SW480 (cell line): ENCODE measurements at regions not wholly inside any gene's neighbourhood (a gene's known extent, or its start where the extent isn't known, plus 50 kb on each side); places are given as distances from the start of the nearest gene placed in this dataset.

ENCODE experiments used
- DNase-seq: peaks from one replicate; pipeline ENCODE4 v3.0.0-alpha.2; 2016; ENCODE audit warnings: low spot score

DNA sequence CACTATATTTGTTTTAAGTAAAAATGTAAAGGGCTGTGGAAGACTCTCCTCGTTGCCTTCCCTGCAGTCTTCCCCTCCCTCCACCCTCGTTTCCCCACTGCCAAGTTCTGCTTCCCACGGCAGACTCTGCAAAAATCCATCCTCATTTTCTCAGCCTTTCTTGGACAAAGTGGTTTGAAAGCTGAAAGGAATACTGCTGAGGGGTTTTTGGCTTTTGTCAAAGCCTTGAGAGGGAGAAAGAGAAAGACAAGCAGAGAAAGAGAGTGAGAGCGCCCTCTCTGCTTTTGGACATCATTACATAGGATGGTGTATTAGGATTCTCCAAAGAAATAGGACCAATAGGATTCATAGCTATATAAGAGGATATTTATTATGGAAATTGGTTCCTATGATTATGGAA, 455.9 kb upstream of the SOX11 start:
- DNase-seq: no peak

DNA sequence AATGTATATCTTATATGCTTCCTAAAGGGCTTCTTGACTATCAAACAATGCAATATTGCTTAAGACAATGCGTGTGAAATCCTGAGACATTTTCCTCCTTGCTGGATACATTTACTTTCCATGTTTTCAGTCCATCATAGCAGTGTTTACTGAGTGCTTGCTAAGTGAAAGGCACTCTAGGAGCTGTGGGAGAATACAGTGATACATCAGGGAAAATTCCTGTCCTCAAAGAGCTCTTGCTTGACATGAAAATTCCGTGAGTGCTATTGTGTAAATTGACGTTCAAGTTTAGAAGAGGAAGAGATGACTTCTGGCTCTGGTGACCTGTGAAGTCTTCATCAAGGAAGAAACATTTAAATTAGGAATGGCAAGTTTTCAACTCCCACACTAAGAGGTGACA, 449.4 kb upstream of the SOX11 start:
- no peak for DNase-seq

DNA sequence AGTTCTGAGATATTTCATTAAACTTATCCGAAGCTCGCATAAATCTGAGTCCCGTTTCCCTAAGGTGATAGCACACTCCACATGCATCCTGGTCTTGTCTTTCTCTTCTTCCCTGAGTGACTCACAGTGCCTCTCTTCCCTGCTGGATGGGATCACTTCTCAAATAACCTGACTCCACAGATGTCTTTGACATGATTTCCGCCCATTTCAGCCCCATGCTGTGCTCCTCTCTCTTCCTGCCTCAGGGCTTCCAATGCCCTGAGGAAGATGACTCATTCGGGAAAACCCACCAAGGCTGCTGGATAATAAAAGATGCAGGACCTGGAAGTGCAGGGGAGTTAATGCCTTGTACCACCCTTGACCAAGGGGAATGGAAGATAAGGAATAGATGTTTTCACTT, 441.7 kb upstream of the SOX11 start:
- DNase-seq: no peak

DNA sequence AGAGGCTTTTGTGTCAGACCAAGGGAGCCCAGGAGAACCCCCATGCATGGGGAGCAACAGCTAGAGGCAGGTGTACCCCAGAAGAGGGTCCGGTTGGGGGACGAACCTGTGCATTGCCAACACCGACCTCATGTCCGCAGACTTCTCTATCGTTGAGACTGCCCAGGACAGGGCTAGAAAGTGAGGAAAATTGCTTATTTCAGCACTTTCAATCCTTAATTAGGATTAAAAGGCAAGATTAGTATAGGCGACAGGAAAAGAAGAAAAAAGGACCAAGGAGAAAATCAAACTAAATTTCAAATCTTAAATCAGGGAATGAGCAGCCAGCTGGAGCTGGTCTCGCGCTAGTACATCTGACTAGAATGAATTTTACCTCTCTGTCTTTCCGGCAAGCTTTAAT, 438.9 kb upstream of the SOX11 start:
- DNase-seq: no peak

DNA sequence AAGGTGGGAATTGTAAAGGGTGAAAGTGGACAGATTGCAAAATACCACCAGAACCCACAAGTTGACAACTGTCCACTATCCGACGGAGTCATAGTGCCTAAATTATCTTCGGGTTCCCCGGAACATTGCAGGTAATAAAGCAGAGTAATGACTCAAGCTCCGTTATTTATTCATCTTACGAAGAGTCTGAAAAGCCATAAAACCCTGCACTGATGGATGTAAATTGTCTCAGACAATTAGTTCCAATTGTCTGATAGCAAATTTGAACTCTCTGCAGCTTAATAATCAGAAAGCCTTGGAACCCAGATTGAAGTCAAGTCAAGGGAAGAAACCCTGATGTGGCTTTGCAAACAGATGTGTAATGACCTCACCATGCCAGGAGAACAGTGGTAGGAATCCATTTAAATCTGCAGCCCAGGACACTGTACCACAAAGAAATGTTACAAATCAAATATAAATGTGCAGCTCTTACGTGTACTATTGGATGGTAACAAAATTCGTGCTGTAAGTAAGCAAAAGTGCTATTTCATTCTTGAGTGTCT, 437.3 kb upstream of the SOX11 start:
- no peak for DNase-seq

DNA sequence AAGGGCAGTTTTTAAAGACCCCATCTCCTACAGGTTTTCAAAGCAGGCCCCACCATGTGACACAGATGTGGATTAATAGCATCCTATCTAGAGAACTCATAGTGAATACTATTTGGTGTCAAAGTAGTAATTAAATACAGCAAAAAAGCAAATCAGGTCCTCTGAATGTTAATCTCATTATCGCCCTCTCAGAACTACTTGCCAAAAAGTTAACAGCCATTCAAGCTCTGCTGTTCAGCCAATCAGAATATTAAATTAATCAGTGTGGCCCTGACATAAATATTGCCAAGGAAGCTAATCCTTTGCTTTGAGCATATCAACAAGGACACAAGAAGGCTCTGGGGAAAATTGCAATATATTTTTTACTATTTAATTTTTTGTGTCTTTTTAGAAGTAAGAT, 428.9 kb upstream of the SOX11 start:
- no peak for DNase-seq

DNA sequence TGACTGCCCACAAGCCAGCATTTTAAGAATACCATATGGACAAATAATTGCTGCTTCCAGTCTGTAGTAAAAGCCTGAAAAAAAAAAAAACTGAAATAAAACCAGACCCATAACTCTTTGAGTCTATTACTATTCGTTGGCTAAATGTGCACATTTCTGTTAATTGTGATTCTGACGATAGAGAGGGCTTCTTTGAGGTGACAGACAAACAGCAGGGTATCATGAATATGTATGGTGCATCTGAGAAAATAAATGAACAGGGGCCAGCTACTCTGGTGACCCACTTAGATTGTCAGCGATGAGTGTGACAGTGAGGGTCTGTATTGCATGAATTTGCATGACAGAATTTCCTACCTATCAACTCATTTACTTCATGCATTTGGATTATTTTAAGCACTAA, 427.8 kb upstream of the SOX11 start:
- DNase-seq: no peak

DNA sequence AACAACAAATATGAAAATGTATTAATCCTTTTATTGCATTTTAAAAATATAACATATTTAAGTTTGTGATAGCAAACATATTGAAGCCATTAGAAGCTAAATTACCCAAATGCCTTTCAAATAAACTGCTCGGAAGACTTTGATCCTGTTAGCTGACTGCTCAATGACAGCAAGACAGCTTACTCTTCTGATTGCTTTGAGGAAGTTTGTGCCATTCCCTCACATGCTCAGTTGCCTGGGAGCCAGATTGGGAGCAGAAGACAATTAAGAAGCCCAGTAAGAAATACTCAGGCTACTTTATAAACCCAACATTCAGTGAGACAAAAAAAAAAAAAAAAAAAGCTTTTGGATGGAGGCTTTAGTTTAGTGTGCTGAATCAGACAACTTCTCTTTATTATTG, 407.1 kb upstream of the SOX11 start:
- DNase-seq: no peak

DNA sequence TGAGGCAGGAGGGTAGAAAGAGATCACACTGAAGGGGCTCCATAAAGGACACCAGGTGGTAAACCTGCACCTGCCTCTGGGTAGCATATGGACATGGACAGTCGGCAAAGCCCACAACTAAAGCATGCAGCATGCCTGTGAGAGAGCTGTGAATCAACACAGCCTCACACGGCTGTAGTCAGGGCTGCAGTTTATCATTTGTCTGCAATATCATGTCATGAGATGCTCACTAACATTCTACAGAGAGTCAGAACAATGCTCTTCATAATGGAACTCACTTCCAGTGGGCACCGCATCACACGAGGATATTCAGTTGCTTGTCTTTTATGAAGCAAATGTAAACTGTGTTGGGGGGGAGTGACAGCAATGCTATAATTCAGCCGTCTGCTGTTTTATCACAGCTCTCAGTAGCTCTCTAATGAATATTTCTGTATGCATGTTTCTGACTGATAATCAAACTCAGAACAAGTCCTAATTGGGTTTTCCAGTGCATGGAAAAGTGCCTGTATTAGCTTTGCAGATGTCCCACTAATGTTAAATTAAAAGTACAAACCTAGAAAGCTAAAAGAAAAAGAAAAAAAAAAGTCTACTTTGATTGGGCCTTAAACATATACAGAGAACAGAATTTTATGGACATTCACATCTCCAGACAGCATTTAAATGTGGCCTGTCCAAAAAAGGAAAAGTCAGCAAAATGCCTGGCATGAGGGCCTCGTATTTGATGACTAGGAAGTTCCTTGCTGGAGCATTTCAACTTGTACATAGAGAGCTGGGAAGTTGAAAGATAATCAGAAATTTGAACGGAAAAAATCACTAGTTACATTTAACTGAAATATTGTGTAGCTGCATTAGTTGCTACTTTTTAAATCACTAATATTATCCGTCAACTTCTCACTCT, 406.1 kb upstream of the SOX11 start:
- no peak for DNase-seq

DNA sequence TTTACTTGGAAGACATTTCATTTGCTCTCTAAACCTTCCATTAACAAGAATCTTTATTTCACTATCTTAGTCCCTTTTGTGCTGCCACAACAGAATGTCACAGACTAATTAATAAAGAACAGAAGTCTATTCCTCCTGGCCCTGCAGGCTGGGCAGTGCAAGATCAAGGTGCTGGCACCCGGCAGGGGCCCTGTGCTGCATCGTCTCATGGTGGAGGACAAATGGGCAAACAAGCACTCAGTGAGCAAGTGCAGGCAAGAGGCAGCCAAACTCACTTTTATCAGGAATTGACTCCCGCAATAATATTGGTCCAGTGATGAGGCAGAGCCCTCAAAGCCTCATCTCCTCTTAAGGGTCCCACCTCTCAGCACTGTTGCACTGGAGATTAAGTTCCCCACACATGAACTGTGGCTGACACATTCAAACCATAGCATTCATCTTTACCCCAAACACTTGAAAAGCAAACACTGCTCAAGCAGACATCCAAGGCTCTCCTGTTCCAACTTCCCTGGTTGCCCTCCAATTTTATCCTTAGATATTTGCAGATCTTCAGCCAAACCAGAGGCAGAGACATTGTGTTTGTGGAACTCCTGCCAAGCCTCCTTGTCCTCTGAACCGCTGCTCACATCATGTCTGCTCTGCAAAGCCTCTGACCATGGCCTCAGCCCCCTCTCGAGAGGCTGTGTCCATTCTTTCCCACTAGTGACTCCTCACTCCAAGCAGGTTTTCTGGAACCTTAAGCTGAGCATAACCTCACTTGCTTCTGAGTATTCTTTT, 404.4 kb upstream of the SOX11 start:
- no peak for DNase-seq

DNA sequence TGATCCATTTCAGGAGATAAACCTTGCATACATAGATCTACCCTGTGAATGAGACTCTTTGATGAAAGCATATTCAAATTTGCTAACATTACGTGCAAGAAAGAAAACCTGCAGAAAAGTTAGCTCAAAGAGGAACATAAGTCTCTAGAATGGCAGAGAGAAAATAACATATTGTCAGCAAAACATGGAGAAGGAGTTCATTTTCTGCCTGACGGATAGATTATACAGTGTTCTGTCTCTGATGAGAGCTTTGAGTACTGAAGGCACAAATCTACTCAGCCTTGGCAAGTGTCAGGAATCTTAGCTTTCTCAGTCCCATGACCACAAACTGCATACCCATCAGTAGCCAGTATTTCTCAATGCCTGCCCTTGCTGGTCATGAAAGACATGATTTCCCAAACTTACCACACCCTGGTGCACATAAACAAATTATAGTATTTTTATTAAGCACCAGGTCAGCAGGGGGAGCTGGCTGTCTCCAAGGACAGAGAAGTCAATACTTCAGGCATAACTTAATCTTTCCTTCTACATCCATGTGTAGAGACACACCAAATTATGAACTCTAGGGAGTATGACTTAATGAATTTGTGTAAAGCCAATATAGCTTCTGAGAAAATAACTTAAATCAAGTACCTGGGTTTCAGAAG, 401.2 kb upstream of the SOX11 start:
- no peak for DNase-seq

DNA sequence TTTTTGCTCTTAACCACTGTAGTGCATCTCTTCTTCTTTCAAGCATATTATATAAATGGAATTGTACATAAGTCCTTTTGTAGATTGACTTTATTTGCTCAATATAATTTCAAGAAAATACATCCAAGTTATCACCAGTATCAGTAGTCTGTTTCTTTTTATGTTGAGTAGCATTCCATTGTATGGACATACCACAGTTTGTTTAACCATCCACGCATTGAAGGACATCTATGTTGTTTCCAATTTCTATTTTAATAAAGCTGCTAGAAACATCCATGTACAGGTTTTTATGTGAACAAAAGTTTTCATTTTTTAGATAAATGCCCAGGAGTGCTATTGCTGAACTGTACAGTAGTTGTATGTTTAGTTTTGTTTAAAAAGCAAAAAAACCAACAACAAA, 387.5 kb upstream of the SOX11 start:
- no peak for DNase-seq

DNA sequence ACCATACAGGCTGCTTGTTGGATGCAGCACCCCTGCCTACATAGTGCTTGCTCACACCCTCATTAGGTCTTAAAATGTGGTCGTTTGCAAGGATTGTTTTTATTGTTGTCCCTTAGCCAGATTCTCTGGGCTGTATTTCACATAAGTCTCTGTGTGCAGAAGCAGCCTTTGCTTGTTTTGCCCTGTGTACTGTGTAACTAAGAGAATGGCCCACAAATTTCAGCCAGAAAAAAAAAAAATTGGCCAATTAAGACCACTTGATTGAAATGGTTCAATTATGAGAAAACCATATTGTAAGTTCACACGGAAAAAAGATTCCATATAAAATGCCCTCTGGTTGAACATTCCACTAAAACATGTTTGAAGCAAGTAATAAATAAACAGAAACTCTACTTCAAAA, 377.1 kb upstream of the SOX11 start:
- DNase-seq: no peak

DNA sequence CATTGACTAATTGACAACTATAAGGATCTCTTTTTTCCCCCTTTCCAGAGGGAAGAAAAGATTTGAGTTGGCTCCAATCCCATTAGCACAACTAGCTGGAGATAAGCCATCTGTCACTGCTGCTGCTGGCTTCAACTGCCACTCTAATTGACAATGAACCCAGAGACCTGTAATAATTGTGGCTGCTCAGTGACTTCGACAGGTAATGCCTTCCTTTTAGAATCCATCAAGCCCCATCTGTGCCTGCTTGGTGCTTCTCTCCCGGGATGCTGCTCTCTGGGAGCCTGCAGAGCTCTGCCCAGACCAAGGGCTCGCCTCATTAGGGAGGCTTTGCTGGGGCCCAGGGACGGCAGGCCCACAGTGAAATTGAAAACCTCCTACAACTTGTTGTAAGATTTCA, 376.7 kb upstream of the SOX11 start:
- DNase-seq: no peak

DNA sequence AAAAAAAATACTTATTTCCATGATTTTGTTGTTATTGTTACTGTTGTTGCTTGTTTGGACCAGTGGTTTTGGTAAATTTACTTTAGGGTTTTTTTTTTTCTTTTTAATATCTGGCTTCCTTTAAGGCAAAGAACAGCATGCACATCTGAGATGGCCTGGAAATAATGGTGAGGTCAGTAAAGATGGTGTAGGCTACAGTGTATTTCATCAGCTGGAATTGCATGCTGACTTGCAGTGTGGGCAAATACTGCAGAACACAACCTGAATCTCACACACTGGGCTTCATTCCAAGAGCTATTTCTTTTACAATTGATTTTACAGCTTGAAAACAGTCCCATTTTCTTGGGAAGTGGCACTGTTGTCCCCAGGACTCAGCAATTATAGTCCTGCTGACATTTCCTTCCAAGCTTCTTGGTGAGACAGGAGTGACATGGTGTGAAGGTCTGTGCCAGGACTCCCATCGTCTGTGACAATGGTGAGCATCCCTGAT, 376.1 kb upstream of the SOX11 start:
- no peak for DNase-seq

DNA sequence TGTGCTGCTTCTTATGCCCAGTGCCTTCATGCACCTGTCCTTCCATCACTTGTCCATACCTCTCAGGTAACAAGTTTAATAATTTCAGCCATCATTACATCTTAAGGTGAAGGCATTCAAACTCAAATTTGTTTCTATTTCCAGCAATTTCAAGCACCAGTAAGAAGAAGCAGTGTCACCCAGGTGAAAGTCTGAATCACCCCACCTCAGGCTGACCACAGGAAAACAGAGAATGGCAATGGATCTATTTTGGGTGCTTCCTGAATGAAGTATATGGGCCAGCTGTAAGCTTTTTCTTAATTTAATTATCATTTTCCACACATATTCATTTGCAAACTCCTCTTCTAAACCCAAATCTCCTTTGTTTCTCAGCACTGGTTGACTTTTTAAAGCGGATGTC, 372.7 kb upstream of the SOX11 start:
- DNase-seq: no peak

DNA sequence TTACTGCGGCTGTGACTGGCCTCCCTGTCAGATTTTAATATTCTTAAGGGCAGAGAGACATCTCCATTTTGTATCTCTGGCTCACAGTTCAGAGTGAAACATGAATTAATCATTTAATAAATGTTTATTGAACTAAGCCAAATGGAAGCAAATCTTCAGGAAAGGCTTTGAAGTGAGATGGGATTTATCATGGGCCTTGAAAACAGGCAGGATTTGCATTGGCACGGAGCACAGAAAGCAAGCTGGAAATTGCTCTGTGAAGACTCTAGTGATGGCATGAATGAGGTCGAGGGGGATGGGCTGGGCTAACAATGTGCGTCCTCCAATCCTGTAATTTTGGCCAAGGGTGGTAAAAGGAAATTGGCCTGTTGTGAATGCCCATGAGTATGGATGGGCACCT, 369.8 kb upstream of the SOX11 start:
- no peak for DNase-seq

DNA sequence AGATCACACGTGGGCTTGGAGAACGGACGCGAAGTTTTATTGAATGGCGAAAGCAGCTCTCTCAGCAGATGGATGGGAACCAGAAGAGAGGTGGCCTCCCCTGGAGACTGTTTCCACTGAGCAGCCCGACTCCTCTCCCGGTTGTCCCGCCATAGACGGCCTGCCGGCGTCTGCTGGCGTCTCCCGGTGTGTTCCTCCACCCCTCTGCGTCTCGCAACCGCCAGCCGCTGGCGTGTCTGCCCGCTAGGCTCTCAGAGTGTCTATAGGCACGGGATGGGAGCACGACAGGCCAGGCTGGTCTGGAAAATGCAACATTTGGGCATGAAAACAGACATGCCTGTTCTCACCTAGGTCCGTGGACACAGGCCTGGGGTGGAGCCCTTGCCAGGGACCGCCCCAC, 366.7 kb upstream of the SOX11 start:
- no peak for DNase-seq

DNA sequence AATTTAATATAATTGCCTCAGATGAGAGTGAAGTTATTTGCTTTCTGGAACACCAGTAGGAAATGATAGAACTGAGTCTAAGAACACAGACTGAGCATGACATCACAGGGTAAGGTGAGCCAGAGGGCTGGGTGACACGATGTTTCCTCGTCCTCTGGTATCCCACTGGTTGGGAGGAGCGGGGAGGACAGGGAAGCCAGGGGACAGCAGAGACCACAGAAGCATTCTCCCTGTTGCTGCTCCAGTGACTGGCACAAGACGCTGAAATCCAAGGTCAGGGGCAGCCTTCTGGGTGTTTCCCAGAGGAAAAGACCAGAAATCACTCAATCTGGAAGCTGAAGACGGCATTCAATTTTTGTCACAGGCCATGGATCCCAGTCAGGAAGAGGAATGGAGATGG, 363.4 kb upstream of the SOX11 start:
- DNase-seq: no peak

DNA sequence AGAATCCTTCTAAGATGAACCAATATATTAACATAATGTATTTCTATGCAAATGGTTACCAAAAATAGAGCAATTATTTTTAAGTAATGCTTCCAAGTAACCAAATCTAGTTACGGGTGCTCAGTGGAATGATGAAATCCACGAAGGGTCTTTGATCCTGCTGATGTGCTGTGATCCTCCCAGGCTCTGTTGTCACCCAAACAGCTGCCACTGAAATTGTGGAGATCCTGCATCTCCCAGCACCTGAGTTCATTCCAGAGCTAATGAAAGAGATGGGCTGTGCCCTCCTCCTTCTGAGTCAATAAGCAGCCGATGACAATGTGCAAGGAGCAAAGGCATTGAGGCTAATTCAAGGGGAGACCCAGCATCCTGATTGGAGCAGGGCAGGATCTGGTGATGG, 362.4 kb upstream of the SOX11 start:
- no peak for DNase-seq

DNA sequence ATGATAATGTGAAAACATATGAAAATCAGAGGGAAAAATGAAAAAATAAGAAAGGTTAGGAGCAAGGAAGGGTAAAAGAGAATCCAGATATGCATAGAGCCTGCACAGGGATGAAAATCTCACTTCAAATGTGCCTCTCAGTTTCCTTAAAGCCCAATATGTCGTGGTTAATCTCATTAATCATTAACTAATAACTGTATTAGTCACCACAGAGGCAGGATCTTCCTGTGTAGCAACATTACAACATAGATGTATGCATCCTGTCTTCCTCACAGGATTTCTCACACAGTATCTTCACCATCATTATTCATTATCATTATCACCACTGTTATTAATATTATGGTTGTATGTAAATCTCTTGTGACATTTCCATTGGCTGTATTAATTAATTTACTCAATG, 361.2 kb upstream of the SOX11 start:
- DNase-seq: peak; percentile 63

DNA sequence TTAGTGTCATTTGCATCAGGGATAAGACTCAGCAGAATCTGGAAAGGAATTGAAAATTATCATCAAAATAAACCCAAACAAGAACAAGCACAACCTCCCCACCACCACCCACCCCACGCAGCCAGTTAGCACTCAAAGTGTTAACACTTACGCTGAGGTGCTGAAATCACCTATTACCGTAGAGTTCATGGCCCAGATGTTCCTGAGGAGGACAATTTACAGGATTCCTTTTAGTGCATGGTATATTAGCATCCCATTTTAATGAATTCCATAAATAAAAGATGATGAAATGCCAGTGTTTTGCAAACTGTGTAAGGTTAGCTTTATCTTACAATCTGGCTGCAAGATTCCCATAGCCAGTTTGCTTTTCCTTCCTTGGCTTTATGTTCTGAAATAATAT, 359.3 kb upstream of the SOX11 start:
- no peak for DNase-seq

DNA sequence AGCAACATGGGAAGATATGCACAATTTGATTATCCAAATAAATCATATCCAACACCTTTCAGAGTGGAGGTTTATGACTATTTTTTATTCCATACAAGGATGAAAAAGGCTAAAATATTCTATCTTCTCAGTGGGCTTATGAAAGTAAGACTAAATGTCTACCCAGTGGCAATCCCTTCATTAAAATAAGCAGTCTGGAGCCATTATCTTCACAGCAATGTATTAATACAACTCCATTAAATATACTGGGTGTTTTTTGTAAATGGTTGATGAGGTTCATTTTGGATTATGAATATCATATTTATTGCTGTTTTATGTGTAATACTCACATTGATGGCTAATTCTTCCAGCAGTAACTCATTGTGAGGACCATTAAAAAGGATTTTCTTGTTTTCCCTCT, 352.7 kb upstream of the SOX11 start:
- DNase-seq: no peak
